ENCODE measurements at regions not wholly inside any gene's neighbourhood (a gene's known extent, or its start where the extent isn't known, plus 50 kb on each side); places are given as distances from the start of the nearest gene placed in this dataset.

- no peak for DNase-seq
These were observed 54.7 kb upstream of the FAM9C start for GRCh38 chrX:13099121-13099520.

GRCh38 chrX:13096728-13097127 lies 52.3 kb upstream of the FAM9C start:
- DNase-seq = no peak

DNA sequence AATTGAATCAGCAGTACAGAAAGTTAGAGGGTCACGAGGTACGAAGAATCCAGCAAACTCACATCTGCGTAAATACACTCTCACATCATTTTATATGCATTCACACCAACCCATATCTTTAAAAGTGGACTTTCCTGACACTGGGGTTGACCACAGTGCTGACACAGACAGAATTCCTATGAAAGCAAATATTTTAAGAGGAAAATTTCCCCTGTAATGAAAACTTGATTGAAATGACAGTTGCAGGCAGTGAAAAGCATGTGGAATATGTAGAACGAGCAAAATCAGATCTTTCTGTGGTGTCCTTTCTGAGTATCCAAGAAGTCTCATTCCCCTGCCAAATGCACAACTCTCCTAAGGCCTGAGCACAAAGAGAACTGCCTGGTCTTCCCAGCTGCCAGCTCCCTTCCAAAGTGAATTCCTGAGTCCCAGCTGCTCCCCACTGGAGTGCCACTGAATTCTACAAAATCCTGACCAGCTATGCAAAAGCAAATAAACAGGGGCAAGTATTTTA lies 50.5 kb upstream of the FAM9C start:
- no peak for DNase-seq

- DNase-seq = no peak
These were observed 50.0 kb upstream of the FAM9C start for GRCh38 chrX:13094374-13094773.

Data from NCI-H1105 (cell line).